ENCODE measurements at regions not wholly inside any gene's neighbourhood (a gene's known extent, or its start where the extent isn't known, plus 50 kb on each side); places are given as distances from the start of the nearest gene placed in this dataset.

GRCh38 chr4:14047840-14048239 lies 420.3 kb upstream of the BOD1L1 start:
- no peak for DNase-seq (ENCODE audit: low read depth)

GRCh38 chr4:14049946-14050345 lies 422.4 kb upstream of the BOD1L1 start:
- DNase-seq (ENCODE audit: low read depth) = no peak

- DNase-seq (ENCODE audit: low read depth) = no peak
These were observed 425.8 kb upstream of the BOD1L1 start for GRCh38 chr4:14053291-14053690.

- no peak for DNase-seq (ENCODE audit: low read depth)
These were observed 426.9 kb upstream of the BOD1L1 start for GRCh38 chr4:14054391-14054790.

DNA sequence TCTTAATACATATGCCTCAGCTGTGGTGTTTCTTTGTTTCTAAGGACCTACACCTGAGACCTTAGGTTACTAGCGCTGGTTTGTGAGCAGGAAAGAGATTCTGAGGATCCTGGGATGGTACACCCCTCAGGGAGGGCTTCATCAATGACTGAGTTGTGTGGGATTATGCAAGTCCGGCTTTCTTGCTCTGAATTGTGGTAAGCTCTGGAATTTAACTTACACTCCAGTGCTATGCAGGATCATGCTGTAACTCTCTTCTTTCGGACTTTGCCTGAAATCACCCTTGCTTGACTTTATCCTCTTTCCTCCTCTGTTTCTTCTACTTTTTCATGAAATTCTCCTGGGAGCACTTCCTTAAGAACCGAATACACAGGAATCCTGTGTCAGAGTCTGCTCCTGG lies 431.5 kb upstream of the BOD1L1 start:
- no peak for DNase-seq (ENCODE audit: low read depth)

DNA sequence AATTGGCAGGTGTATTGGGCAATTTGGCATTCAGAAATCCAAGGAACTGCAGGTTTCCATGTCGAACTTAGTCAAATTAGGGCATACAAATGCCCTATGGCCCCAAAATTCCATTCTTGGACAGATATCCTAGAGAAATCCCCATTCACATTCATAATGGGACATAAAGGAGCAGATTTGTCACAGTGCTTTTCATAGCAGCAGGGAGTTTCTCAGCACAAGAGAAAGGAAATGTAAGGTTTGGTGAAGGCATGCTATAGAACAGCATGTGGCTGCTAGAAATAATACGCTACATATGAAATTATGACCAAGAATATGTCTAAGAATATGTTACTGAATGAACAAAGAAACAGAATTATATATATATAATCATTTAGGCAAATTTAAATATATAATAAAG lies 437.5 kb upstream of the BOD1L1 start:
- no peak for DNase-seq (ENCODE audit: low read depth)

DNA sequence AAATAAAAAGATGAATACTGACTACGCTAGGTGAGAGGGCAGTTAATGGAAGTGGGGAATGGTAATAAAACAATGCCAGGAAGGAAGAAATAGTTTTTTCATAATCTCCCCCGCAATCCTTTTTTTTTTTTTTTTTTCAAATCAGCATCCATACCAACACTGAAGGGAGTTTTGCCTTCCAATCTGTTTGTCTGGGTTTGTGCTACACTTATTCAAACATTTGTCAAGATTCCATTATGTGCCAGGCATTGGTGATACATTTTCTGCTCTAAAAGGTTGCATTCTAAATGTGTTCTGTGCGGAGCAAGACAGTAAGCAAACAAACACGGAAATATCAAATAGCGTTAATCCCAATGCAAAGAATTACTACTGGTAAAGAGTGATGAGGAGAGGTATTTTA lies 437.9 kb upstream of the BOD1L1 start:
- DNase-seq (ENCODE audit: low read depth) = no peak

GRCh38 chr4:14066979-14067378 lies 439.5 kb upstream of the BOD1L1 start:
- no peak for DNase-seq (ENCODE audit: low read depth)

DNA sequence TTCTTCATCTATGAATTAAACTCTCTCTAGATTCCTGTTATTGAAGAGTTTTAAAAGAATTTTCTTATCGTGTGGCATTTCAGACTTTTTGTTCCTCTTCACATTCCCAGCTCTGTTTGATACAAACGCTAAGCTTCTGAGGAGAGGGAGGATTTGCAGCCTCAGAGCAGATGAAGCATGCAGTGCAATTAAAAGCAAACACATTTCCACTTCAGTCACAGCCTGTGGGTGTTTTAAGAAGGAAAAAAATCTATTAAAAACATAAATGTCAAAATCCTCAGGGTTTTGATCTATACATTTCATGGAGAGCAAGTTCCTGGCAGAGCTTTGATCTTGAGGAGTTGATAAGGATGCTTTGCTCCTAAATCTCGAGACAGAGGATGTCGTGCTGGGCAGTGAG lies 442.4 kb upstream of the BOD1L1 start:
- no peak for DNase-seq (ENCODE audit: low read depth)

DNA sequence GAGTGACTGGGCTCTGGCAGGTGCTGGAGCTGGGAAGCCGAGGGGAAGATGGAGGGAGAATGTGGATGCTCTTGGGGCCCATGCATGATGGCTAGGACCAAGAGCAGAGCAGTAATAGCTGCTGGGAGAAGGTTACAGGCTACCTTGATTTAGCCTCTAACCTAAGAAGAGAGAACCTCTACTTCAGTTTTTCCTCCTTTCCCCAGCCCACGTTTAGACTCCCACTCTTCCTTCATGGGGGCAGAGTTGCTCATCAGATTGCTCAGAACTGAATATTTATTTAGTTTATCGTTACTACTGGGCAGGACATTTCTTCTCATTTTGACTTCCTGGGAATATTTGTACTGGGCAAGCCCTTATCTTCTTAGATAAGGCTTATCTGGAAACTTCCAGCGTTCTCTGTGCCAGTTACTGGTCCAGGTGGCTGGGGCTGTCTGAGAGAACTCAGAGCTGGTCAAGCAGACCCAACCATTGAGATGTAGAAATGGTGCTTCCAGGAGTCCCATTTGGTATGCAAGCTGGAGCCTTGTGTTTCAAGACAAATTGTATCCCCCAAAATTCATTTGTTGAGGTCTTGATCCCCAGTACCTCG lies 442.9 kb upstream of the BOD1L1 start:
- DNase-seq (ENCODE audit: low read depth) = no peak

DNA sequence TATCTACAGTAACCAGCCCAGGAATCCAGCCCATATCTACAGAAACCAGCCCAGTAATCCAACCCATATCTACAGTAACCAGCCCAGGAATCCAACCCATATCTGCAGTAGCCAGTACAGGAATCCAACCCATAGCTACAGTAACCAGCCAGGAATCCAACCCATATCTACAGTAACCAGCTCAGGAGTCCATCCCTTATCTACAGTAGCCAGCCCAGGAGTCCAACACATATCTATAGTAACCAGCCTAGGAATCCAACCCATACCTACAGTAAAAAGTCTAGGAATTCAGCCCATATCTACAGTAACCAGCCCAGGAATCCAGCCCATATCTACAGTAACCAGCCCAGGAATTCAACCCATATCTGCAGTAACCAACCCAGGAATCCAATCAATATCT lies 445.0 kb upstream of the BOD1L1 start:
- DNase-seq (ENCODE audit: low read depth) = no peak

DNA sequence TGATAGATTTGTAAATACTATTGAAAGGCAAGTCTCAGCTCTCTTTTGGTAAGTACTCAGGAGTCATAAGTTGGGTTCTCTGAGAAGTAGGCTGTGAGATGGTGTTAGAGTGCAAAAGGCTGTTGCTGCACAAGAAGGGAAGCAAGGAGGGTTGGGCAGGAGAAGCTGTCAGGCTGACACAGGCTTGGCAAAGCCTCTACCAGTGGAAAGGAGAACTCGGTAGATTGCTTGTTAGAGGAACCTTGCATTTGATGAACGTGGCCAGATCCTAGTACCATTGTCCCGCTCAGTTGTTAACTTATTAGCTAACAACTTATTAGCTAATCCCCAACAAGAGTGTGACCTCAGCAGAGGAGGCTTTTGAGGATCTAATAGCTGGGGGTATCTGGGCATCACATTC lies 449.3 kb upstream of the BOD1L1 start:
- DNase-seq (ENCODE audit: low read depth) = no peak

DNA sequence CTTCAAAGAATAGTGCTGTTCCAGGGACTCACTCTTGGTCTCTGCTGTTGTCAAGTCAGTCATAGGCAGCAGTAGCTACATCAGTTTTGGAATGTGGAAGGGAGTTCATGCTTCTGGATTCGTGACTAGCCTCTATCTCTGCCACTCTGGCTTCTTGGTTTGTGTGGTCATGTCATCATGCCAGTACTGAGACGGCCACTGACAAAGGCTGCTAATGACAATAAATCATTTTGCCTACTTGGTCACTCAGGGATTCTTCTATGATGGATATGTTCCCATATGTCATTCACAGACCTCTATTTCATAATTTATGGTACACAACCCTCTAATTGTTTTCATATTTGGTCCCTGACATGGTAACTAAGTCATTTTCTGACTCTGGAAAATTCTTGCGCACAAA lies 450.8 kb upstream of the BOD1L1 start:
- no peak for DNase-seq (ENCODE audit: low read depth)

DNA sequence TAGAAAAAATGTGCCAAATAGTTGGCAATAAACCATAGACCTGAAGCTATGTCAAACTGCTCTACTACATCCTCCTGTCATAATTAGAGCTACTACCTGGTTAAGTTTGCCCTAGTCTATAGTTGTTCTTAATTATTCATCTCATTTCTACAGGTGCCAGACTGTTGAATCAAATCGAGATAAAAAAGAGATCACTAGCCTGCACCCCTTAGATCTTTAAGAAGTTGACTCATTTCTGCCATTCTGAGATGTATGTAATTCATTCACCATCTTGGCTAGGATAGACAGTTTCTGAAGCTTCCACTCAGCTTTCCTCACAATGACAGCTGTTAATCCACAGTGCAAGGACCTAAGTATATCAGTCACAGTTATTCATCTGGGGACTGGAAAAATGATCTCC lies 452.1 kb upstream of the BOD1L1 start:
- no peak for DNase-seq (ENCODE audit: low read depth)

GRCh38 chr4:14083150-14083549 lies 455.6 kb upstream of the BOD1L1 start:
- DNase-seq (ENCODE audit: low read depth) = no peak

GRCh38 chr4:14084598-14084997 lies 457.1 kb upstream of the BOD1L1 start:
- DNase-seq (ENCODE audit: low read depth) = no peak

DNA sequence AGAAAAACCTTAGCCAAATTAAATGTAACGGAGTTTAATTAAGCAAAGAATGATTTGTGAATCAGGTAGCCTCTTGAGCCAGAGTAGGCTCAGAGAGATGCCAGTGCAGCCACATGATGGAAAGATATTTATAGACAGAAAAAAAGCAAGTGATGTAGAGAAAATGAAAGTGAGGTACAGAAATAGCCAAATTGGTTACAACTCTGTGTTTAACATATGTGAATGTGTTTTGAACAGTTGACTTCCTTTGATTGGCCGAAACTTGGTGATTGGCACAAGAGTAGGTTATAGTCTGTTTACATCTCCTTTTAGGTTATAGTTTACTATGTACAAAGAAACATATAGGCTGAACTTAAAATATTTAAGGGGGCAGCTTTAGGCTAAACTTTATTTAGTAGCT lies 459.9 kb upstream of the BOD1L1 start:
- DNase-seq (ENCODE audit: low read depth) = no peak

DNA sequence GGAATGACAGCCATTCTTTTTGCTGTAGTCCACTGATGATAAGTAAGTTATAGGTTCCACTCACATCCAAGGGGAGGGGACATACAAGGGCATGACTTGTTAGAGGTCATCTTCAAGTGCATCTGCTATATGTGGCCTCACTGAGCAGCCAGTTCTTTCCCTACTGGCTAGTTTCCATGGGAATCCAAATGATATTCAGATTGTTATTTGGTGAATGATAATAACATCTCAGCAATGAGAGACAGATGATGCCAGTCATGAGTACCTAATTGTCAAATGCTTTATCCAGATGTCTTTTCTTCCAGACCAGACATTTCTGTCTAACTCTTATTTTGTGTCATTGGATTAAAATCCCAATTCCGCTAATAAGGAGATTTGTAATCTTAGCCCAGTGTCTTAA lies 460.4 kb upstream of the BOD1L1 start:
- DNase-seq (ENCODE audit: low read depth) = no peak

DNA sequence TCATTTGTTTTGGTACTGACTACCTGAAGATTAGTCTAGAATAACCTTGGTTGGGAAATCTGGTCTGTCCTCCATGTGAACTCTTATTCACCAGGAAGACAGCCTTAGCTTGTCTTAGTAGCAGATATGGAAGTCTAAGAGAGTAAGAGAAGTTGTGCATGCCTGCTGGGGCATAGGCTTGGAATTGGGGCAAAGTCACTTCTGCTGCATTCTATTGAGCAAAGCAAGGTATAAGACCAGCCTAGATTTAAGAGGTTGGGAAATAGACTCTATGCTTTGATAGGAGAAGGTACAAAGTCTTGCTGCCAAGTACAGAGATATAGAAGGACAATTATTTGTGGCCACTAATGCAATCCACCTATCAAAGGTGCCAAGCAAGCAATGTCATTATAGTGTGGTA lies 464.0 kb upstream of the BOD1L1 start:
- no peak for DNase-seq (ENCODE audit: low read depth)

DNA sequence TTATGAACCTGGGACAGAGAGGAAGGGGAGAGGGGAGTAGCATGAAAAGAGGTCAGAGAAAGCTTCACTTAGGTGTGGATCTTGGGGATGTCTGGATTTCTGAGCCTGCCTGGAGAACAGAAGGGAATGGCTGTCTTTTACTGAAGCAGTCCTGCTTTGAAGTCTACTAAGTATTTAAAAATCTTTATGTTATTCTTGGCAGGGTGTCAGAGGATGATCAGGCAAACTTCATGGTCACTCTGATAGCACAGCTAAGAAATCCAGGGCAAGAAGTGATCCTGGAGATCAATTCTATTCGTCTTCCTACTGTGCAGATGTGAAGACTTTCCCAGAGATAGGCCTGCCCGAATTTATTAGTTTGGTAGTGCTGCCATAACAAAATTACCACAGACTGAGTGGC lies 464.4 kb upstream of the BOD1L1 start:
- DNase-seq (ENCODE audit: low read depth) = no peak

GRCh38 chr4:14092741-14093140 lies 465.2 kb upstream of the BOD1L1 start:
- DNase-seq (ENCODE audit: low read depth) = no peak

GRCh38 chr4:14095831-14096230 lies 468.3 kb upstream of the BOD1L1 start:
- DNase-seq (ENCODE audit: low read depth) = no peak

DNA sequence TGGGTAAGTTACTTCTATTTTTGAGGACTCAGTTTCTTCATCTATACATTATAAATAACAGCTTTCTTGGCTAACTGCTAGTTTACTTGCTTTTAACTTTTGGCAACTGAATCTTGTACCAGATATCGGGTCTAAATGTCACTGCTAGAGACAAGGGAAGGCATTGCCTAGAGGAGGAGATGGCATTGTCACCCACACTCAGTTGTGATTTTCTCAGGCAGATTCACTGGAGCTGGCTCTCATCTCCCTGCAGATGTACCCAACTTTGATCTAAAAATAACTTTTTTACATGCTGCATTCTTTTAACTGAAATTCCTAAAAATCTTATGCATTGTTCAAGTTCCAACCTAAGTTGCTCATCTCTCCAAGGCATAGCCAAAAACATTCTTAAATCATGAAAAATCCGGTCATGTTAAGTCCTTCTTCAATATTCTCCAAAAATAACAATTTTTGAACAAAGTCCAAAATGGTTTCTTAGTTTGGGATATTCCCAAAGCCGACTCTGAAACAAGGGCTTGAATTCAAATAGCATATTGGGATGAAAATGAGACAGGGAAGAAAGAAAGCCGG lies 469.0 kb upstream of the BOD1L1 start:
- DNase-seq (ENCODE audit: low read depth) = no peak

DNA sequence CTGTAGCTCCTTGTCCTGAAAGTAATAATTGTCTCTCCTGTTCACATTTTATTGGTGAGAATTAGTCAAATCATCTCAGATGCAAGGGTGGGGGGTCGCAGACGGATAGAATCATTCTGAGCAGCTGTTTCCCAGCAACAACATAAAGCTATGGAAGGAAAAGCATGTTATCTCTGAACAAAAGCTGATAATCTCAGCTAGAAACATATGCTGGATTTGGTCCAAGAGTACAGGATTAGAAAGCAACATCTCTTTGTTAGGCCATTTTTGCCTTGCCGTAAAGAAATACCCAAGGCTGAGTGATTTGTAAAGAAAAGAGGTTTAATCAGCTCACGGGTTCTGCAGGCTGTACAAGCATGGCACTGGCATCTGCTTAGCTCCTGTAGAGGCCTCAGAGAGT lies 472.8 kb upstream of the BOD1L1 start:
- DNase-seq (ENCODE audit: low read depth) = no peak

DNA sequence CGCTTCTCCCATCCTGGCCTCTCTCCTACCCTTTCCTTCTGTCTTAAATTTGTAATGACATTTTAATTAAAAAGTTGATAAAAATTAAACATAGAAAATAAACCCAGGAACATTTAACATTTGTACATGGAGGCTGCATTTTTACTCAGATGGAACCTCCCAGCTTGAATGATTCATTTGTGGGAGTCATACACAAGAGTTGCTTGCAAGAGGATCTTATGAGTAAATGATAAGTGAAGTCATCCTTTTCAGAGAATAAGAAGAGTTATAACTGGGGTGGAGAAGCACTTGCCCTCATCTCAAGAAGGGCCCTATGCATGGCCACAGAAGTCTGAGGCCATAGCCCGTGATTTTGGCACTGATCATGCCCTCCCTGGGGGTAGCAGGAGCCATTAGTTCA lies 482.9 kb upstream of the BOD1L1 start:
- no peak for DNase-seq (ENCODE audit: low read depth)
